GM23338 (cell line): ENCODE measurements at regions not wholly inside any gene's neighbourhood (a gene's known extent, or its start where the extent isn't known, plus 50 kb on each side); places are given as distances from the start of the nearest gene placed in this dataset.

Source experiments
- ATAC-seq: fragments of 200-7000 bp; cut with Tn5 transposase; 3 replicates; pipeline ENCODE4 v1.9.1; 2020
- DNase-seq: peaks from one replicate; pipeline ENCODE4 v3.0.0-alpha.2; 2015; ENCODE audit warnings: low spot score
- H2AFZ ChIP-seq: fragments of 200-600 bp; sonication (generic); 2 replicates; pipeline ENCODE4 v1.8.0; 2016; ENCODE audit warnings: antibody characterized with exemption, mild to moderate bottlenecking, moderate library complexity
- H3F3A ChIP-seq: fragments of 200-600 bp; sonication (generic); replicated peaks from 2 replicates; pipeline ENCODE4 v1.8.0; 2017; ENCODE audit warnings: antibody characterized with exemption, mixed run types, low read depth
- H3K27ac ChIP-seq: fragments of 200-600 bp; sonication (generic); 2 replicates; pipeline ENCODE4 v1.6.1; 2016; ENCODE audit warnings: low read depth
- H3K27me3 ChIP-seq: fragments of 200-600 bp; sonication (generic); 2 replicates; pipeline ENCODE4 v1.8.0; 2016; ENCODE audit warnings: mild to moderate bottlenecking, mixed run types, moderate library complexity; ENCODE audit not compliant: insufficient read depth
- H3K36me3 ChIP-seq: fragments of 200-600 bp; sonication (generic); 2 replicates; pipeline ENCODE4 v1.8.0; 2016; ENCODE audit warnings: mild to moderate bottlenecking; ENCODE audit not compliant: insufficient read depth
- H3K4me1 ChIP-seq: fragments of 200-600 bp; sonication (generic); 2 replicates; pipeline ENCODE4 v1.8.0; 2016; ENCODE audit warnings: mild to moderate bottlenecking, moderate library complexity; ENCODE audit not compliant: insufficient read depth
- H3K4me2 ChIP-seq: fragments of 200-600 bp; sonication (generic); 2 replicates; pipeline ENCODE4 v1.7.1; 2017; ENCODE audit warnings: mixed run types
- H3K4me3 ChIP-seq: fragments of 200-600 bp; sonication (generic); 2 replicates; pipeline ENCODE4 v1.6.1; 2016; ENCODE audit warnings: mixed run types
- H3K79me2 ChIP-seq: fragments of 200-600 bp; sonication (generic); replicated peaks from 2 replicates; pipeline ENCODE4 v1.8.0; 2017; ENCODE audit warnings: mild to moderate bottlenecking; ENCODE audit not compliant: insufficient read depth
- H3K9me2 ChIP-seq: fragments of 200-600 bp; sonication (generic); 2 replicates; pipeline ENCODE4 v1.8.0; 2017; ENCODE audit not compliant: insufficient read depth
- H4K20me1 ChIP-seq: fragments of 200-600 bp; sonication (generic); replicated peaks from 2 replicates; pipeline ENCODE4 v1.8.0; 2017; ENCODE audit warnings: mild to moderate bottlenecking; ENCODE audit not compliant: insufficient read depth
- H3K27ac Mint-ChIP-seq: 2 replicates; pipeline ENCODE4 v1.8.0; 2020; ENCODE audit warnings: inconsistent platforms, mild to moderate bottlenecking, moderate library complexity, mixed read lengths
- H3K27me3 Mint-ChIP-seq: 3 replicates; pipeline ENCODE4 v1.8.0; 2022; ENCODE audit warnings: low read depth, mild to moderate bottlenecking, moderate library complexity, mixed read lengths, inconsistent platforms; ENCODE audit not compliant: insufficient read depth, poor library complexity
- H3K36me3 Mint-ChIP-seq: 3 replicates; pipeline ENCODE4 v1.8.0; 2021; ENCODE audit warnings: low read depth, mild to moderate bottlenecking, inconsistent platforms, moderate library complexity, mixed read lengths
- H3K4me1 Mint-ChIP-seq: 3 replicates; pipeline ENCODE4 v1.8.0; 2020; ENCODE audit warnings: mild to moderate bottlenecking, inconsistent platforms, mixed read lengths
- H3K4me3 Mint-ChIP-seq: 3 replicates; pipeline ENCODE4 v1.8.0; 2021; ENCODE audit warnings: moderate library complexity, mild to moderate bottlenecking, inconsistent platforms, mixed read lengths
- H3K9me3 Mint-ChIP-seq: 3 replicates; pipeline ENCODE4 v1.8.0; 2020; ENCODE audit warnings: moderate library complexity, mild to moderate bottlenecking, inconsistent platforms, mixed read lengths
- CREB1 ChIP-seq: fragments of 250-450 bp; sonication (Bioruptor Pico); IDR thresholded peaks from 2 replicates; pipeline ENCODE4 v1.5.0; 2020; ENCODE audit warnings: low read depth, mild to moderate bottlenecking, moderate library complexity
- ETS1 ChIP-seq: IDR thresholded peaks from 2 replicates; pipeline ENCODE4 v1.6.1; 2016; ENCODE audit warnings: antibody characterized with exemption
- EZH2 ChIP-seq: fragments of 200-600 bp; sonication (generic); IDR thresholded peaks from one replicate; pipeline ENCODE4 v1.8.0; 2017; ENCODE audit warnings: antibody characterized with exemption, mild to moderate bottlenecking, low read depth; ENCODE audit not compliant: unreplicated experiment
- EZH2phosphoT487 ChIP-seq: fragments of 200-600 bp; sonication (generic); IDR thresholded peaks from one replicate; pipeline ENCODE4 v1.8.1; 2018; ENCODE audit warnings: antibody characterized with exemption; ENCODE audit not compliant: unreplicated experiment
- JUNB ChIP-seq: IDR thresholded peaks from one replicate; pipeline ENCODE4 v1.6.1; 2016; ENCODE audit warnings: antibody characterized with exemption; ENCODE audit not compliant: unreplicated experiment
- NANOG ChIP-seq: IDR thresholded peaks from 2 replicates; pipeline ENCODE4 v1.6.1; 2016; ENCODE audit warnings: antibody characterized with exemption, borderline replicate concordance
- POLR2AphosphoS5 ChIP-seq: IDR thresholded peaks from 2 replicates; pipeline ENCODE4 v1.6.1; 2016; ENCODE audit warnings: antibody characterized with exemption, low read depth
- REST ChIP-seq: IDR thresholded peaks from one replicate; pipeline ENCODE4 v1.6.1; 2018; ENCODE audit warnings: antibody characterized with exemption; ENCODE audit not compliant: unreplicated experiment
- STAT1 ChIP-seq: IDR thresholded peaks from one replicate; pipeline ENCODE4 v1.6.1; 2016; ENCODE audit warnings: antibody characterized with exemption; ENCODE audit not compliant: unreplicated experiment
- ZNF114 ChIP-seq: fragments of 250-450 bp; sonication (Bioruptor Pico); IDR thresholded peaks from 2 replicates; pipeline ENCODE4 v1.5.0; 2020; ENCODE audit warnings: mild to moderate bottlenecking, moderate library complexity
- ZNF331 ChIP-seq: fragments of 250-450 bp; sonication (Bioruptor Pico); IDR thresholded peaks from 2 replicates; pipeline ENCODE4 v1.5.0; 2020; ENCODE audit warnings: low read depth, mild to moderate bottlenecking, moderate library complexity
- ZNF462 ChIP-seq: fragments of 250-450 bp; sonication (Bioruptor Pico); IDR thresholded peaks from 2 replicates; pipeline ENCODE4 v1.5.0; 2020; ENCODE audit warnings: mild to moderate bottlenecking, moderate library complexity
- TF ChIP-seq, protein P1 (sequence below), 2 experiments: fragments of 200-600 bp in 1 of 2; sonication (generic) in 1 of 2; conservative IDR thresholded peaks; 2 replicates each; pipeline versions ENCODE4 v1.5.1 to v1.6.1; 2016 to 2017; ENCODE audit warnings: antibody characterized with exemption in 2 of 2, low read depth in 2 of 2, mild to moderate bottlenecking in 2 of 2, moderate library complexity in 1 of 2

DNA sequence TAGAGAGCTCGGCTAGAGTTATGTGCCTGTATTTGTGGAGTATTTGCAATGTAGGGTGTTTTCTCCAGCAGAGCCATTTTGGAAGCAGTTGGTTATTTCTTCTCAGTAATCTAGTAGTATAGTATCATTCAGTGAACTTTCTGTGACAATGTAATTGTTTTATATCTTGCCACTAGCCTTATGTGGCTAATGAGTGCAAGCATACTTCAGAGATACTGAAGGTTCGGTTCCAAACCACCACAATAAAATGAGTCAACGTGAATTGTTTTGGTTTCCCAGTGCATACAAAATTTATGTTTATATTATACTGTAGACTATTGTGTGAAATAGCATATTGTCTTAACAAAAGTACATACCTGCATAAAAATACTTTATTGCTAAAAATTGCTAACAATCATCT lies 286.9 kb upstream of the TBL1XR1 start:
- H2AFZ ChIP-seq, result no peak overlapping the region
- H3K27ac Mint-ChIP-seq, result no peak overlapping the region

More for the DNA sequence above, 286.9 kb upstream of the TBL1XR1 start:
- Mint-ChIP-seq H3K9me3 (peaks cover 13% of the 10 kb centered on the region; the same call in 2 of the 3 replicates), H3K36me3 (peaks cover 11% of the 10 kb centered on the region), H3K27me3 (peaks cover 2% of the 10 kb centered on the region), H3K4me3 (no peak overlapping the region), H3K4me1 (peaks cover 12% of the 10 kb centered on the region; the same call in 2 of the 3 replicates)
- Histone ChIP-seq H3K4me3 (no peak overlapping the region), H3K4me1 (no peaks in the 10 kb centered on the region), H3K79me2 (no peaks in the 10 kb centered on the region), H3K27me3 (no peaks in the 10 kb centered on the region), H3K4me2 (no peak overlapping the region), H3K27ac (no peak overlapping the region), H3F3A (no peaks in the 10 kb centered on the region), H3K36me3 (no peaks in the 10 kb centered on the region), H4K20me1 (no peaks in the 10 kb centered on the region), H3K9me2 (no peaks in the 10 kb centered on the region)
- no peak for DNase-seq
- TF ChIP-seq REST (no peak), ZNF114 (no peak), JUNB (no peak), ZNF331 (no peak), ETS1 (no peak), POLR2AphosphoS5 (no peak), EZH2 (no peak), NANOG (no peak), EZH2phosphoT487 (no peak), STAT1 (no peak), CREB1 (CRISPR knock-in tag) (no peak), ZNF462 (CRISPR knock-in tag) (no peak)
- TF ChIP-seq, protein P1, sequence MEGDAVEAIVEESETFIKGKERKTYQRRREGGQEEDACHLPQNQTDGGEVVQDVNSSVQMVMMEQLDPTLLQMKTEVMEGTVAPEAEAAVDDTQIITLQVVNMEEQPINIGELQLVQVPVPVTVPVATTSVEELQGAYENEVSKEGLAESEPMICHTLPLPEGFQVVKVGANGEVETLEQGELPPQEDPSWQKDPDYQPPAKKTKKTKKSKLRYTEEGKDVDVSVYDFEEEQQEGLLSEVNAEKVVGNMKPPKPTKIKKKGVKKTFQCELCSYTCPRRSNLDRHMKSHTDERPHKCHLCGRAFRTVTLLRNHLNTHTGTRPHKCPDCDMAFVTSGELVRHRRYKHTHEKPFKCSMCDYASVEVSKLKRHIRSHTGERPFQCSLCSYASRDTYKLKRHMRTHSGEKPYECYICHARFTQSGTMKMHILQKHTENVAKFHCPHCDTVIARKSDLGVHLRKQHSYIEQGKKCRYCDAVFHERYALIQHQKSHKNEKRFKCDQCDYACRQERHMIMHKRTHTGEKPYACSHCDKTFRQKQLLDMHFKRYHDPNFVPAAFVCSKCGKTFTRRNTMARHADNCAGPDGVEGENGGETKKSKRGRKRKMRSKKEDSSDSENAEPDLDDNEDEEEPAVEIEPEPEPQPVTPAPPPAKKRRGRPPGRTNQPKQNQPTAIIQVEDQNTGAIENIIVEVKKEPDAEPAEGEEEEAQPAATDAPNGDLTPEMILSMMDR (conservative IDR thresholded peaks at IDR 0.05; ENCODE audit: low read depth in 2 of 2), result no peak
- ATAC-seq, result no peak
